ENCODE measurements at regions not wholly inside any gene's neighbourhood (a gene's known extent, or its start where the extent isn't known, plus 50 kb on each side); places are given as distances from the start of the nearest gene placed in this dataset.

DNA sequence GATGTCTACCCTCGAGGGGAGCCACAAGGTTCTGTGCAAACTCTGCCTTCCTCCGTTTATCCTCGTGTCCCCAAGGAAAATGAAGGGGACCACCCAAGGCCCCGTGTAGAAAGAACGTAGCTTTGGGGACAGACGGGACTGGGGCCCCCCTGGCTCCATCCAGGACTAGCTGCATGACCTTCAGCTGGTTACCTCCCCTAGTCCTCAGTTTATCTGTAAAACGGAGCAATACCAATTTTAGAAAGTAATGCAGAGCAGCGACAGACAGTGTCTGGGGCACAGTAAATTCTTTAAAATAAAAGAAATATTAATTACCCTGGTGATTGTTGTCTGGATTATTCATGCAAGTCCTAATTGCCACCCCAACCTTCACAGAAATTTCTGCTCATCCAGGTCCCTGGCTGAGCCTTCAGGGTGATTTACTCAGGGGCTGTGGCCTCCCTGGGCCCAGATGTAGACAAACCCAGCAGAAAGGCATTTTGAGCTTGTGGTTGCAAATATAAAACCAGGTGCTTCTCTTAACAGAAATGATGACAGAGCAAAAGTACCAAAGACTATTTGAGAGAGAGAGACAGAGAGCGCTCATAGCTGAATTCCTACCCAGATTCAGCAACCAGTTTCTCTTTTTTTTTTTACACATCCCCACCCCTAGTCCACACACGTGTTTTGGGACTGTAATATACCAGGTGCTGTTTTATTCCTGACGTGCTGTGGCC, 155.1 kb upstream of the SMIM23 start:
- 43% methylated on average over 11 of the region's 11 CpGs for WGBS, 2 donors
- peak in 3 of 8 donors; percentile 21 to 27 (median 25) for ATAC-seq
- Histone ChIP-seq H3K27ac (no peak overlapping the region), H3K27me3 (peaks cover 0 to 4% (median 0%) of the 10 kb centered on the region in 7 donors), H3K4me1 (peaks cover 0 to 34% (median 13%) of the 10 kb centered on the region in 9 donors), H3K4me3 (peak overlapping the region in 5 of 10 donors; percentile 4 to 34 (median 20)), H3K36me3 (no peaks in the 10 kb centered on the region), H3K9me3 (no peaks in the 10 kb centered on the region)
- intact Hi-C loops (cut with DNase I) = loop anchor here in 8 of 10 donors (2.0 to 10.0 kb wide), 9 partner anchors 114 to 277 kb away; partner anchors contain the start of gene FGF18 (in 2 of the 8)
- TF ChIP-seq, protein P1, sequence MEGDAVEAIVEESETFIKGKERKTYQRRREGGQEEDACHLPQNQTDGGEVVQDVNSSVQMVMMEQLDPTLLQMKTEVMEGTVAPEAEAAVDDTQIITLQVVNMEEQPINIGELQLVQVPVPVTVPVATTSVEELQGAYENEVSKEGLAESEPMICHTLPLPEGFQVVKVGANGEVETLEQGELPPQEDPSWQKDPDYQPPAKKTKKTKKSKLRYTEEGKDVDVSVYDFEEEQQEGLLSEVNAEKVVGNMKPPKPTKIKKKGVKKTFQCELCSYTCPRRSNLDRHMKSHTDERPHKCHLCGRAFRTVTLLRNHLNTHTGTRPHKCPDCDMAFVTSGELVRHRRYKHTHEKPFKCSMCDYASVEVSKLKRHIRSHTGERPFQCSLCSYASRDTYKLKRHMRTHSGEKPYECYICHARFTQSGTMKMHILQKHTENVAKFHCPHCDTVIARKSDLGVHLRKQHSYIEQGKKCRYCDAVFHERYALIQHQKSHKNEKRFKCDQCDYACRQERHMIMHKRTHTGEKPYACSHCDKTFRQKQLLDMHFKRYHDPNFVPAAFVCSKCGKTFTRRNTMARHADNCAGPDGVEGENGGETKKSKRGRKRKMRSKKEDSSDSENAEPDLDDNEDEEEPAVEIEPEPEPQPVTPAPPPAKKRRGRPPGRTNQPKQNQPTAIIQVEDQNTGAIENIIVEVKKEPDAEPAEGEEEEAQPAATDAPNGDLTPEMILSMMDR (IDR thresholded peaks at IDR 0.05) = peak in 2 of 9 donors; percentile 8 to 21
- no peak for DNase-seq

DNA sequence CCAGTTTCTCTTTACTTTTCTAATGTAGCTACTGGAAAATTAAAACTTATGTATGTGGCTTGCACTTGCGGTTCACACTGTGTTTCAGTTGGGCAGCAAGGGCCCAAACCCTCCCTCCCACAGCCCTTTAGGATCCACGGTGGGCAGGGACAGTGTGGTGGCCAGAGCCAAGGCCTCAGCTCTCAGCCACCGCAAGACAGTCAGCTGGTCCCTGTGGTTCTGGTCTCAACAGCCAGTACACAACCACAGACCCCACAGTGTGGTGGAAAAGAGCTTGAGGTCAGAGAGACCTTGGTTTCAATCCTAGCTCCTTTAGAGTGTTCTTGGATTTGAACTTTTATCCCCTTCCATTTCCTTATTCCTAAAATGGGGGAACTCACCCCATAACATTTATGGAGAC, 153.0 kb upstream of the SMIM23 start:
- H3K4me3 ChIP-seq = no peak overlapping the region
- H3K36me3 ChIP-seq = no peaks in the 10 kb centered on the region
- WGBS, 2 donors = 67 to 84% methylated on average over 3 of the region's 3 CpGs
- H3K27me3 ChIP-seq = peaks cover 0 to 4% (median 0%) of the 10 kb centered on the region in 7 donors
- intact Hi-C loops (cut with DNase I) = loop anchor here in 7 of 10 donors (5.0 to 10.0 kb wide), 7 partner anchors 112 to 275 kb away; partner anchors contain the start of gene FGF18 (in 1 of the 7)
- peaks cover 0 to 36% (median 13%) of the 10 kb centered on the region in 9 donors for H3K4me1 ChIP-seq
- ATAC-seq (no peak), DNase-seq (no peak)
- no peaks in the 10 kb centered on the region for H3K9me3 ChIP-seq
- TF ChIP-seq, protein P1 (IDR thresholded peaks at IDR 0.05) = no peak
- H3K27ac ChIP-seq = no peak overlapping the region

DNA sequence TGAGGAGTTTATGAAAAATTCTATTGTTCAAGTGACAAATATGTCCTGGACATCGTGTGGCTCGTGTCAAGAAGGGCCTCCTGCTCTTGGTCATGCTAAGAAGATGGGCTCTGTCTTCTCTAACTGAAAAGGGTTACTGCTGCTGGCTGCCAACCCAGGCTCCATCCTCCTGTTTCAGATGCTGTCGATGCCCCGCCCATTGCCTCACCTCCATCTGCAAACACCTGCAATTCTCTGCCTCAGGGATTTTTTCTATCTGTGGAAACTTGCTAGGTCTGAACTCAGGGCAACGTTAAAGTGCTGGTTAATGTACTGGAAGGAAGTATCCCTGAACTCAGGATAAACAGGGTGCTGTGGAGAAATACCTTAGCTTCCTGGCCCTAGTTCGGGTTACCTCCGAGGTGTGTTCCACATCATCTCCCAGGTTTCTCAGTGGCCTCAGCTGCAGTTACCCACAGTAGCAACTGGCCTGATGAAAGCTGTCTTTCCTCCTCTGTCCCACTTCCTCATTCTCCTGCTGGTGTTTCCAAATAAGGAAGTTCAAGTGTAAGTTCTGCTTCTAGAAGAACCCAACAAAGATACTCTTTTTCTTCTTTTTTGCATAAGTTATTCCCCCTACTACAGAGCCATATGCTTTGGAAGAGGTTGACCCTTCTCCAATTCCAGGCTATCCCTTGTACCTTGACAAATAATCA, 151.7 kb upstream of the SMIM23 start:
- Histone ChIP-seq H3K4me1 (peaks cover 0 to 36% (median 18%) of the 10 kb centered on the region in 9 donors), H3K4me3 (no peak overlapping the region), H3K27ac (no peak overlapping the region), H3K27me3 (peaks cover 0 to 4% (median 0%) of the 10 kb centered on the region in 7 donors), H3K36me3 (no peaks in the 10 kb centered on the region), H3K9me3 (no peaks in the 10 kb centered on the region)
- WGBS, 2 donors = 81% methylated on average over 7 of the region's 7 CpGs
- TF ChIP-seq, protein P1 (IDR thresholded peaks at IDR 0.05) = no peak
- intact Hi-C loops (cut with DNase I) = loop anchor here in 7 of 10 donors (5.0 to 10.0 kb wide), 7 partner anchors 111 to 273 kb away; partner anchors contain the start of gene FGF18 (in 1 of the 7)
- ATAC-seq = no peak
- DNase-seq = no peak

DNA sequence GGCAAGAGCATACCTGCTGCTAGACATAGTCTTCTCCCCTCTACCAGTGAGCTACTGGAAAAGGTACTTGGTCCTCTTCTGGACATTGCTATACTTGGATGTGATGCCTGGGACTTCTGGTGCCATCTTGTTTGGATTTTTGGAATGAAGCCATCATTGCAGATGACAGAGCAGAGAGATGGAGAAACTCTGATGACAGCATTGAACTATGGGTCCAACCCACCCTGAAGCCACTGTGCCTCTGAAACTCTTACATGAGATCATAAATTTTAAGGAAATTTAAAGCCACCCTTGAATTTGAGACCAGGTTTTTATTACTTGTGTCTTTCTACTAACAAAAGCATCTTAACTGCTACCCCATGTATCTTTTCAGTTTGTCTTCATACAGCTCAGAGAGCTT, 151.1 kb upstream of the SMIM23 start:
- no peak overlapping the region for H3K27ac ChIP-seq

More for the DNA sequence above, 151.1 kb upstream of the SMIM23 start:
- intact Hi-C loops (cut with DNase I) = loop anchor here in 7 of 10 donors (5.0 to 10.0 kb wide), 7 partner anchors 110 to 273 kb away; partner anchors contain the start of gene FGF18 (in 1 of the 7)
- no peak for ATAC-seq
- Histone ChIP-seq H3K4me1 (peaks cover 0 to 32% (median 21%) of the 10 kb centered on the region in 9 donors), H3K4me3 (no peak overlapping the region), H3K27me3 (peaks cover 0 to 4% (median 0%) of the 10 kb centered on the region in 7 donors), H3K9me3 (no peaks in the 10 kb centered on the region), H3K36me3 (no peaks in the 10 kb centered on the region)
- DNase-seq = no peak
- TF ChIP-seq, protein P1 (IDR thresholded peaks at IDR 0.05) = no peak
